ENCODE measurements at regions not wholly inside any gene's neighbourhood (a gene's known extent, or its start where the extent isn't known, plus 50 kb on each side); places are given as distances from the start of the nearest gene placed in this dataset.
"Not testable (repeated sequence)": the region's sequence is repeated elsewhere in the genome, so short reads cannot be mapped to it uniquely, and the experiment has no call there.

GRCh38 chr1:182192215-182192614 lies 130.7 kb upstream of the ZNF648 start:
- no peak for DNase-seq

GRCh38 chr1:182191381-182192115 lies 130.0 kb upstream of the ZNF648 start:
- no peak for DNase-seq

GRCh38 chr1:182189535-182190066 lies 128.1 kb upstream of the ZNF648 start:
- no peak for DNase-seq

- DNase-seq = no peak
Measured at GRCh38 chr1:182186757-182187146, 125.2 kb upstream of the ZNF648 start.

GRCh38 chr1:182185842-182186756 lies 124.6 kb upstream of the ZNF648 start:
- no peak for DNase-seq

- DNase-seq = no peak
Measured at GRCh38 chr1:182185136-182185535, 123.6 kb upstream of the ZNF648 start.

- DNase-seq = no peak
Measured at GRCh38 chr1:182183606-182184005, 122.1 kb upstream of the ZNF648 start.

GRCh38 chr1:182182311-182182710 lies 120.8 kb upstream of the ZNF648 start:
- no peak for DNase-seq

GRCh38 chr1:182181167-182181572 lies 119.7 kb upstream of the ZNF648 start:
- DNase-seq = no peak

GRCh38 chr1:182175361-182175931 lies 113.9 kb upstream of the ZNF648 start:
- no peak for DNase-seq

- no peak for DNase-seq
Measured at GRCh38 chr1:182174513-182174855, 113.0 kb upstream of the ZNF648 start.

GRCh38 chr1:182173808-182174512 lies 112.4 kb upstream of the ZNF648 start:
- peak; percentile 63 for DNase-seq

GRCh38 chr1:182172699-182173098 lies 111.2 kb upstream of the ZNF648 start:
- no peak for DNase-seq

- DNase-seq = no peak
Measured at GRCh38 chr1:182170891-182171461, 109.5 kb upstream of the ZNF648 start.

GRCh38 chr1:182169203-182169602 lies 107.7 kb upstream of the ZNF648 start:
- DNase-seq = no peak

- DNase-seq = no peak
Measured at GRCh38 chr1:182166750-182167149, 105.2 kb upstream of the ZNF648 start.

GRCh38 chr1:182166321-182166720 lies 104.8 kb upstream of the ZNF648 start:
- no peak for DNase-seq

GRCh38 chr1:182164273-182164672 lies 102.8 kb upstream of the ZNF648 start:
- no peak for DNase-seq

- peak; percentile 48 for DNase-seq
Measured at GRCh38 chr1:182163821-182164223, 102.3 kb upstream of the ZNF648 start.

- no peak for DNase-seq
Measured at GRCh38 chr1:182159443-182159842, 97.9 kb upstream of the ZNF648 start.

- no peak for DNase-seq
Measured at GRCh38 chr1:182157187-182157586, 95.7 kb upstream of the ZNF648 start.

- not testable (repeated sequence) for DNase-seq
Measured at GRCh38 chr1:182154425-182154824, 92.9 kb upstream of the ZNF648 start.
